Neural crest cell (in vitro differentiated cells): ENCODE measurements at regions not wholly inside any gene's neighbourhood (a gene's known extent, or its start where the extent isn't known, plus 50 kb on each side); places are given as distances from the start of the nearest gene placed in this dataset.

Source experiments
- DNase-seq: peaks from one replicate; pipeline ENCODE4 v3.0.0; 2021; ENCODE audit warnings: low read depth, mixed read lengths, low spot score
- H3K27ac Mint-ChIP-seq: one replicate; pipeline ENCODE4 v1.8.0; 2021; ENCODE audit warnings: mild to moderate bottlenecking, mixed read lengths; ENCODE audit not compliant: unreplicated experiment
- H3K27me3 Mint-ChIP-seq: 2 replicates; pipeline ENCODE4 v1.8.0; 2021; ENCODE audit warnings: low read depth, mild to moderate bottlenecking, mixed read lengths
- H3K36me3 Mint-ChIP-seq: 2 replicates; pipeline ENCODE4 v1.8.0; 2021; ENCODE audit warnings: low read depth, mild to moderate bottlenecking, mixed read lengths
- H3K4me1 Mint-ChIP-seq: 2 replicates; pipeline ENCODE4 v1.8.0; 2021; ENCODE audit warnings: mixed read lengths
- H3K4me3 Mint-ChIP-seq: one replicate; pipeline ENCODE4 v1.8.0; 2021; ENCODE audit warnings: mild to moderate bottlenecking, mixed read lengths
- H3K9me3 Mint-ChIP-seq: 2 replicates; pipeline ENCODE4 v1.8.0; 2021; ENCODE audit warnings: mixed read lengths
- CTCF ChIP-seq: fragments of 200-600 bp; sonication (generic); conservative IDR thresholded peaks from 2 replicates; pipeline ENCODE4 v1.5.0; 2021; ENCODE audit warnings: antibody characterized with exemption, mild to moderate bottlenecking

GRCh38 chr17:13755851-13756250 lies 154.1 kb upstream of the HS3ST3A1 start:
- TF ChIP-seq CTCF: no peak
- Mint-ChIP-seq H3K36me3 (no peaks in the 10 kb centered on the region), H3K9me3 (peaks cover 2% of the 10 kb centered on the region), H3K27ac (no peak overlapping the region), H3K4me3 (no peak overlapping the region), H3K27me3 (no peaks in the 10 kb centered on the region), H3K4me1 (peaks cover 8% of the 10 kb centered on the region)
- DNase-seq: no peak

DNA sequence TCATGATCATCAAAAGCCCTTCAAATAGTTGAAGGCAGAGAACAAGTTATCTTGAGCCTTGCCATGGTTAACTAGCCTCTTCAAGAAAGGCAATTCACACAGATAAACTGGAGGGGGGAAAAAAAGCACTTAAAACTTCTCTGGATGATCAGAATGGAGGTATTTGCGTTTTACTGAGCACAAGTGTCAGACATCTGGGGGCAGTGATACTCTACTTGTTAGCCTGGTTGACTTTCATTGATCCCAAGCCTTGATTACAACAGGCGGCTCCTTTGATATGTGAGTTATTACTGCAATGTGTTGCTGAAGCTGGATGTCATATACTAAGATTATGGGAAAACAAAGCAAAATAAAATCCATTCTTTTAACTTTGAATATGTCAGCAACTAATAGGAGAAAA lies 155.0 kb upstream of the HS3ST3A1 start:
- H3K27ac Mint-ChIP-seq: no peak overlapping the region
- peaks cover 3% of the 10 kb centered on the region for H3K9me3 Mint-ChIP-seq
- TF ChIP-seq CTCF: no peak
- no peaks in the 10 kb centered on the region for H3K36me3 Mint-ChIP-seq
- no peak for DNase-seq
- peaks cover 6% of the 10 kb centered on the region for H3K4me1 Mint-ChIP-seq
- no peaks in the 10 kb centered on the region for H3K27me3 Mint-ChIP-seq
- H3K4me3 Mint-ChIP-seq: no peak overlapping the region

- no peak for DNase-seq
- peaks cover 6% of the 10 kb centered on the region for H3K4me1 Mint-ChIP-seq
These were observed 156.1 kb upstream of the HS3ST3A1 start for GRCh38 chr17:13757871-13758270.

GRCh38 chr17:13759518-13760335 lies 158.0 kb upstream of the HS3ST3A1 start:
- no peak for TF ChIP-seq CTCF
- H3K27me3 Mint-ChIP-seq: no peaks in the 10 kb centered on the region
- peaks cover 6% of the 10 kb centered on the region for H3K4me1 Mint-ChIP-seq
- no peak for DNase-seq
- H3K9me3 Mint-ChIP-seq: peaks cover 9% of the 10 kb centered on the region
- no peaks in the 10 kb centered on the region for H3K36me3 Mint-ChIP-seq
- no peak overlapping the region for H3K4me3 Mint-ChIP-seq
- H3K27ac Mint-ChIP-seq: no peak overlapping the region

More at GRCh38 chr17:13757871-13758270, 156.1 kb upstream of the HS3ST3A1 start:
- no peak for TF ChIP-seq CTCF
- Mint-ChIP-seq H3K4me3 (no peak overlapping the region), H3K27me3 (no peaks in the 10 kb centered on the region), H3K27ac (no peak overlapping the region), H3K9me3 (peaks cover 3% of the 10 kb centered on the region), H3K36me3 (no peaks in the 10 kb centered on the region)

DNA sequence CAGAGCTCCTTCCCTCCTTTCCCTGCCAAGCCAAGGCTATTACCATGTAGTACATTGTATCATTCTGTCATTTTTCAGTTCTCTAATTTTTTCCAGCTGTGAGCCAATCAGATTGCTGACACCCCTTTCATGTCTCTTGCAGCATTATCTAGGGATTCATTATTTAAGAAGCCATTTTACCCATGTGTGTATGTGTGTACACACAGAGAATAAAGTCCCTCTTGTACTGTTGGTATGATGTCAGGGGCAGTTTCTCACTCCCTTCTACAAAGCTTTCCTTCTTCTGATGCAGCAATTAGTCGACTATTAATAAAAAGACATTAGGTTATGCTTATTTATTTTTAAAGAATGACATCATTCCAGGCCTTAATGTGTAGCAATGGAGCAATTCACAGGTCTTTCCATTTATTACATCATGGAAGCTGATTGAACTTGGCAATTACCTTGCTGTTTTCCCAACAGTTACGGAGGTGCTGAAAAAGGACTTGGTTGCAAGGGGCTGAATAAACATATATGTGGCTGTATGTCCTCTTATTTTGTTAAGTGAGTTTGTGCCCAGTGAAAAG lies 159.4 kb upstream of the HS3ST3A1 start:
- peaks cover 9% of the 10 kb centered on the region for H3K9me3 Mint-ChIP-seq
- DNase-seq: no peak
- no peak overlapping the region for H3K27ac Mint-ChIP-seq
- no peak overlapping the region for H3K4me3 Mint-ChIP-seq
- no peaks in the 10 kb centered on the region for H3K36me3 Mint-ChIP-seq
- TF ChIP-seq CTCF: no peak
- H3K4me1 Mint-ChIP-seq: peaks cover 6% of the 10 kb centered on the region
- H3K27me3 Mint-ChIP-seq: no peaks in the 10 kb centered on the region
